ENCODE measurements at regions not wholly inside any gene's neighbourhood (a gene's known extent, or its start where the extent isn't known, plus 50 kb on each side); places are given as distances from the start of the nearest gene placed in this dataset.

- Histone ChIP-seq H3K4me3 (ENCODE audit: extremely low read depth in 1 of 4, insufficient read depth in 2 of 4, low read depth in 3 of 4, low read length in 4 of 4) (no peak overlapping the region), H2AK5ac (ENCODE audit: low read depth, low read length) (no peak overlapping the region), H3K9ac (replicated peaks in 1 of 4; ENCODE audit: extremely low read depth in 1 of 4, low read depth in 3 of 4, low read length in 3 of 4) (no peak overlapping the region), H3K27ac (ENCODE audit: low read depth, low read length) (no peak overlapping the region), H2BK15ac (ENCODE audit: low read length) (no peak overlapping the region), H4K8ac (ENCODE audit: extremely low read depth, insufficient read depth, low read length) (no peak overlapping the region), H4K5ac (ENCODE audit: insufficient read length, low read depth, low read length) (no peak overlapping the region), H3K4me1 (replicated peaks in 1 of 4; ENCODE audit: control insufficient read depth in 3 of 4, insufficient read depth in 4 of 4, low read length in 3 of 4) (no peaks in the 10 kb centered on the region), H3K79me2 (ENCODE audit: control insufficient read depth in 1 of 2, insufficient read depth in 2 of 2, low read length in 2 of 2) (no peaks in the 10 kb centered on the region), H2AFZ (ENCODE audit: low read length) (no peak overlapping the region), H4K91ac (replicated peaks; ENCODE audit: insufficient read length, low read length) (no peak overlapping the region), H3K14ac (ENCODE audit: insufficient read length) (no peak overlapping the region), H3K56ac (replicated peaks; ENCODE audit: insufficient read length, low read depth, low read length) (no peak overlapping the region), H3K27me3 (replicated peaks in 1 of 4; ENCODE audit: control insufficient read depth in 3 of 4, extremely low read depth in 1 of 4, insufficient read depth in 3 of 4, low read length in 3 of 4) (no peaks in the 10 kb centered on the region), H4K20me1 (replicated peaks in 1 of 2; ENCODE audit: control insufficient read depth in 1 of 2, insufficient read depth in 2 of 2, low read length in 2 of 2) (no peaks in the 10 kb centered on the region), H3K36me3 (ENCODE audit: control insufficient read depth in 2 of 4, insufficient read depth in 4 of 4, low read length in 3 of 4) (no peaks in the 10 kb centered on the region), H3K79me1 (ENCODE audit: low read depth, low read length) (no peaks in the 10 kb centered on the region), H2BK5ac (ENCODE audit: low read depth, low read length) (no peak overlapping the region), H3K23me2 (ENCODE audit: low read depth, low read length) (no peaks in the 10 kb centered on the region), H3K9me3 (ENCODE audit: insufficient read depth in 2 of 2, low read depth in 1 of 2, low read length in 1 of 2) (no peaks in the 10 kb centered on the region), H2BK20ac (ENCODE audit: low read length) (no peak overlapping the region), H3K18ac (ENCODE audit: extremely low read depth, low read length) (no peak overlapping the region), H3K4ac (replicated peaks; ENCODE audit: insufficient read length, low read depth, low read length) (no peak overlapping the region), H3K4me2 (ENCODE audit: insufficient read depth in 1 of 2, low read depth in 2 of 2, low read length in 2 of 2) (no peak overlapping the region), H2BK120ac (replicated peaks; ENCODE audit: low read depth, low read length) (no peak overlapping the region), H2BK12ac (ENCODE audit: low read depth, low read length) (no peak overlapping the region), H3K23ac (ENCODE audit: insufficient read length) (no peak overlapping the region)
- POLR2A ChIA-PET (ENCODE audit: partially characterized antibody), result no interaction called here
- FAIRE-seq (no peak), DNase-seq (ENCODE audit: low read depth in 1 of 2, low spot score in 2 of 2) (no peak)
- CTCF ChIA-PET (ENCODE audit: partially characterized antibody), result interaction anchor here (0.7 to 1.8 kb wide), 2 partner anchors 150 to 541 kb away, joined by 4 read pairs; no protein-coding TSS in a partner anchor
- TF ChIP-seq, protein P1, sequence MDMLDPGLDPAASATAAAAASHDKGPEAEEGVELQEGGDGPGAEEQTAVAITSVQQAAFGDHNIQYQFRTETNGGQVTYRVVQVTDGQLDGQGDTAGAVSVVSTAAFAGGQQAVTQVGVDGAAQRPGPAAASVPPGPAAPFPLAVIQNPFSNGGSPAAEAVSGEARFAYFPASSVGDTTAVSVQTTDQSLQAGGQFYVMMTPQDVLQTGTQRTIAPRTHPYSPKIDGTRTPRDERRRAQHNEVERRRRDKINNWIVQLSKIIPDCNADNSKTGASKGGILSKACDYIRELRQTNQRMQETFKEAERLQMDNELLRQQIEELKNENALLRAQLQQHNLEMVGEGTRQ (IDR thresholded peaks at IDR 0.05; ENCODE audit: low read length), result no peak
- no peak for TF ChIP-seq SAP30 (IDR thresholded peaks at IDR 0.05; ENCODE audit: insufficient read depth, insufficient replicate concordance, low read length)
- TF ChIP-seq ASH2L (IDR thresholded peaks at IDR 0.05; ENCODE audit: low read length), result no peak
- no peak for TF ChIP-seq YY1 (IDR thresholded peaks at IDR 0.05; ENCODE audit: low read depth, low read length)
- no peak for TF ChIP-seq RBBP5 (IDR thresholded peaks at IDR 0.05; ENCODE audit: borderline replicate concordance, low read depth, low read length)
- TF ChIP-seq NANOG (IDR thresholded peaks at IDR 0.05; ENCODE audit: insufficient read depth, low read depth, low read length, poor library complexity, severe bottlenecking), result no peak
- no peak for TF ChIP-seq SP2 (IDR thresholded peaks at IDR 0.05; ENCODE audit: low read length)
- TF ChIP-seq HDAC2 (IDR thresholded peaks at IDR 0.05; ENCODE audit: borderline replicate concordance in 1 of 2, low read depth in 2 of 2, low read length in 2 of 2), result no peak
- TF ChIP-seq, protein P2, sequence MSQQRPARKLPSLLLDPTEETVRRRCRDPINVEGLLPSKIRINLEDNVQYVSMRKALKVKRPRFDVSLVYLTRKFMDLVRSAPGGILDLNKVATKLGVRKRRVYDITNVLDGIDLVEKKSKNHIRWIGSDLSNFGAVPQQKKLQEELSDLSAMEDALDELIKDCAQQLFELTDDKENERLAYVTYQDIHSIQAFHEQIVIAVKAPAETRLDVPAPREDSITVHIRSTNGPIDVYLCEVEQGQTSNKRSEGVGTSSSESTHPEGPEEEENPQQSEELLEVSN (IDR thresholded peaks at IDR 0.05), result no peak
- TF ChIP-seq FOSL1 (IDR thresholded peaks at IDR 0.05; ENCODE audit: insufficient read depth, low read depth, low read length), result no peak
- TF ChIP-seq GTF2F1 (IDR thresholded peaks at IDR 0.05; ENCODE audit: borderline replicate concordance, low read depth, low read length), result no peak
- TF ChIP-seq BRCA1 (IDR thresholded peaks at IDR 0.05; ENCODE audit: low read depth, low read length), result no peak
- no peak for TF ChIP-seq NRF1 (IDR thresholded peaks at IDR 0.05; ENCODE audit: low read depth, low read length)
- TF ChIP-seq CBX8 (IDR thresholded peaks at IDR 0.05; ENCODE audit: borderline replicate concordance, low read depth, low read length), result no peak
Measured at GRCh38 chr7:41153268-41153667, 549.6 kb downstream of the INHBA start.
